Karpas-422 (cell line): ENCODE measurements at regions not wholly inside any gene's neighbourhood (a gene's known extent, or its start where the extent isn't known, plus 50 kb on each side); places are given as distances from the start of the nearest gene placed in this dataset. TPM values are rescaled to one million over a fixed set of nuclear protein-coding genes. Genes with fewer than 3 reads are reported as not detected.

Source experiments
- small RNA-seq: library from RNA; depleted of rRNA; stranded (forward); fragments of <200 nt; gene quantifications from one replicate; pipeline ENCODE3, GENCODE V24; 2014

Small RNA genes lying in the stretch of these regions (small RNA-seq; reads per million reads assigned to genes)
- gene RN7SL761P (not detected), gene RPL37P21 (not detected), gene RPS3AP52 (not detected), gene SNRPFP3 (not detected)
